Keratinocyte (primary cell): ENCODE measurements at regions not wholly inside any gene's neighbourhood (a gene's known extent, or its start where the extent isn't known, plus 50 kb on each side); places are given as distances from the start of the nearest gene placed in this dataset.

Source experiments
- EZH2 ChIP-seq: IDR thresholded peaks from one replicate; pipeline ENCODE4 v1.6.1; 2012; ENCODE audit warnings: inconsistent platforms, mild to moderate bottlenecking, low read length, moderate library complexity
- TF ChIP-seq, protein P1 (sequence below), 3 experiments: IDR thresholded peaks in 1 of 3; conservative IDR thresholded peaks in 1 of 3; optimal IDR thresholded peaks in 1 of 3; 2 replicates in 2 of 3; 3 replicates in 1 of 3; pipeline versions ENCODE3 to v1.5.1; 2011; ENCODE audit warnings: low read length in 3 of 3, mild to moderate bottlenecking in 3 of 3, moderate library complexity in 2 of 3, control low read depth in 1 of 3, inconsistent platforms in 1 of 3; ENCODE audit not compliant: insufficient read depth in 2 of 3; ENCODE audit errors: extremely low read depth in 1 of 3

DNA sequence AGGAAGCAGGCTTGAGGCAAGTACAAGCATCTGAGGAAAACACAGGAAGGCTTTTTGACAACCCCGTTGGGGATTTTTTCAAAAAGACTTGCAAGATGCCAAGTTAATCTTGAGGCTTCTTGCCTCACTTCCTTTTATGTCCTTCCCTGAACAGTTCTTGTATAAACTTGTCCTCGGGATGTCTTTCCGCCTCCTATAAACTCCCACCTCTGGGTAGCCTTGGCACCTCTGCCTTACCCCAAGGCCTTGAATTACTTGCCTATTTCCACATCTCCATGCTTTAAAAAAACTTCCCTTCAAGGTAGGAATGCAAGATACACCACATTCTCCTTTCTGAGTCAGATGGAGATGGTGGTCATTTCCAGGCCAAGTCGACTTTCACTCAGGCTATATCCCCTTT is 106.4 kb upstream of the RBBP8 start:
- no peak for TF ChIP-seq EZH2
- TF ChIP-seq, protein P1, sequence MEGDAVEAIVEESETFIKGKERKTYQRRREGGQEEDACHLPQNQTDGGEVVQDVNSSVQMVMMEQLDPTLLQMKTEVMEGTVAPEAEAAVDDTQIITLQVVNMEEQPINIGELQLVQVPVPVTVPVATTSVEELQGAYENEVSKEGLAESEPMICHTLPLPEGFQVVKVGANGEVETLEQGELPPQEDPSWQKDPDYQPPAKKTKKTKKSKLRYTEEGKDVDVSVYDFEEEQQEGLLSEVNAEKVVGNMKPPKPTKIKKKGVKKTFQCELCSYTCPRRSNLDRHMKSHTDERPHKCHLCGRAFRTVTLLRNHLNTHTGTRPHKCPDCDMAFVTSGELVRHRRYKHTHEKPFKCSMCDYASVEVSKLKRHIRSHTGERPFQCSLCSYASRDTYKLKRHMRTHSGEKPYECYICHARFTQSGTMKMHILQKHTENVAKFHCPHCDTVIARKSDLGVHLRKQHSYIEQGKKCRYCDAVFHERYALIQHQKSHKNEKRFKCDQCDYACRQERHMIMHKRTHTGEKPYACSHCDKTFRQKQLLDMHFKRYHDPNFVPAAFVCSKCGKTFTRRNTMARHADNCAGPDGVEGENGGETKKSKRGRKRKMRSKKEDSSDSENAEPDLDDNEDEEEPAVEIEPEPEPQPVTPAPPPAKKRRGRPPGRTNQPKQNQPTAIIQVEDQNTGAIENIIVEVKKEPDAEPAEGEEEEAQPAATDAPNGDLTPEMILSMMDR (optimal IDR thresholded peaks at IDR 0.05 in 1 of 3, IDR thresholded peaks at IDR 0.05 in 1 of 3, conservative IDR thresholded peaks at IDR 0.05 in 1 of 3; ENCODE audit: extremely low read depth in 1 of 3, insufficient read depth in 2 of 3, low read length in 3 of 3), result no peak
